Mesenchymal stem cell (in vitro differentiated cells and primary cell): ENCODE measurements at regions not wholly inside any gene's neighbourhood (a gene's known extent, or its start where the extent isn't known, plus 50 kb on each side); places are given as distances from the start of the nearest gene placed in this dataset.

Experiments used
- DNase-seq: peaks from one replicate; pipeline ENCODE4 v3.0.0-alpha.2; 2013
- H2AFZ ChIP-seq: one replicate; pipeline ENCODE4 v1.6.1; 2013; ENCODE audit warnings: low read depth, mild to moderate bottlenecking, control low read depth, inconsistent platforms, low read length, moderate library complexity
- H2AK5ac ChIP-seq: 2 replicates; pipeline ENCODE4 v1.6.1; 2013; ENCODE audit warnings: low read length, moderate library complexity, mild to moderate bottlenecking, inconsistent platforms; ENCODE audit not compliant: severe bottlenecking
- H2BK120ac ChIP-seq: one replicate; pipeline ENCODE4 v1.6.1; 2013; ENCODE audit warnings: low read depth, mild to moderate bottlenecking, inconsistent platforms, low read length, moderate library complexity
- H2BK12ac ChIP-seq, 2 experiments: one replicate each; pipeline ENCODE4 v1.6.1; 2013; ENCODE audit warnings: inconsistent platforms in 2 of 2, low read length in 2 of 2, mild to moderate bottlenecking in 2 of 2, moderate library complexity in 2 of 2, control low read depth in 1 of 2
- H2BK15ac ChIP-seq: one replicate; pipeline ENCODE4 v1.6.1; 2013; ENCODE audit warnings: mild to moderate bottlenecking, low read depth, inconsistent platforms; ENCODE audit not compliant: poor library complexity, severe bottlenecking
- H2BK5ac ChIP-seq: 2 replicates; pipeline ENCODE4 v1.6.1; 2013; ENCODE audit warnings: low read depth, mild to moderate bottlenecking, low read length, control low read depth, inconsistent platforms; ENCODE audit not compliant: poor library complexity, severe bottlenecking
- H3K14ac ChIP-seq, 2 experiments: one replicate each; pipeline ENCODE4 v1.6.1; 2013; ENCODE audit warnings: inconsistent platforms in 2 of 2, low read length in 2 of 2, control low read depth in 1 of 2, mild to moderate bottlenecking in 1 of 2, moderate library complexity in 1 of 2
- H3K18ac ChIP-seq, 2 experiments: one replicate each; pipeline ENCODE4 v1.6.1; 2013; ENCODE audit warnings: inconsistent platforms in 2 of 2, low read length in 2 of 2, control low read depth in 1 of 2, low read depth in 1 of 2, mild to moderate bottlenecking in 1 of 2
- H3K23ac ChIP-seq, 2 experiments: one replicate each; pipeline ENCODE4 v1.6.1; 2013; ENCODE audit warnings: inconsistent platforms in 2 of 2, low read length in 2 of 2, mild to moderate bottlenecking in 2 of 2, moderate library complexity in 2 of 2, control low read depth in 1 of 2
- H3K27ac ChIP-seq: 2 replicates; pipeline ENCODE4 v1.5.1; 2013; ENCODE audit warnings: mild to moderate bottlenecking, moderate library complexity, low read length, control low read depth, inconsistent platforms; ENCODE audit not compliant: poor library complexity, severe bottlenecking
- H3K27me3 ChIP-seq, 2 experiments: 2 replicates each; pipeline versions ENCODE4 v1.6.1 to v1.7.0; 2013; ENCODE audit warnings: low read length in 2 of 2, mild to moderate bottlenecking in 2 of 2, moderate library complexity in 2 of 2, control low read depth in 1 of 2, inconsistent platforms in 1 of 2; ENCODE audit not compliant: control insufficient read depth in 1 of 2, insufficient read depth in 1 of 2
- H3K36me3 ChIP-seq, 2 experiments: 2 replicates each; pipeline versions ENCODE4 v1.6.1 to v1.7.0; 2013; ENCODE audit warnings: low read length in 2 of 2, control low read depth in 1 of 2, inconsistent platforms in 1 of 2, low read depth in 1 of 2, mild to moderate bottlenecking in 1 of 2; ENCODE audit not compliant: insufficient read depth in 2 of 2, control insufficient read depth in 1 of 2
- H3K4ac ChIP-seq, 2 experiments: one replicate each; pipeline ENCODE4 v1.6.1; 2013; ENCODE audit warnings: inconsistent platforms in 2 of 2, low read length in 2 of 2, mild to moderate bottlenecking in 2 of 2, moderate library complexity in 2 of 2, control low read depth in 1 of 2, low read depth in 1 of 2
- H3K4me1 ChIP-seq: 2 replicates; pipeline ENCODE4 v1.6.1; 2013; ENCODE audit warnings: low read depth, low read length, control low read depth; ENCODE audit not compliant: control insufficient read depth, insufficient read depth
- H3K4me2 ChIP-seq: 2 replicates; pipeline ENCODE4 v1.6.1; 2013; ENCODE audit warnings: low read length, mild to moderate bottlenecking, inconsistent platforms; ENCODE audit not compliant: poor library complexity, severe bottlenecking
- H3K4me3 ChIP-seq, 2 experiments: 2 replicates each; pipeline versions ENCODE4 v1.5.1 to v1.7.0; 2013; ENCODE audit warnings: low read length in 2 of 2, mild to moderate bottlenecking in 2 of 2, control low read depth in 1 of 2, low read depth in 1 of 2; ENCODE audit not compliant: insufficient read depth in 1 of 2
- H3K79me1 ChIP-seq: replicated peaks from 2 replicates; pipeline ENCODE4 v1.6.1; 2013; ENCODE audit warnings: mild to moderate bottlenecking, control low read depth, low read length, inconsistent platforms; ENCODE audit not compliant: poor library complexity, severe bottlenecking
- H3K9ac ChIP-seq: 2 replicates; pipeline ENCODE4 v1.7.0; 2013; ENCODE audit warnings: mild to moderate bottlenecking, low read length, moderate library complexity
- H3K9me3 ChIP-seq: 2 replicates; pipeline ENCODE4 v1.7.0; 2013; ENCODE audit warnings: mild to moderate bottlenecking, low read length; ENCODE audit not compliant: control insufficient read depth
- H4K8ac ChIP-seq: one replicate; pipeline ENCODE4 v1.6.1; 2013; ENCODE audit warnings: inconsistent platforms, mild to moderate bottlenecking, low read length, moderate library complexity
- H4K91ac ChIP-seq: one replicate; pipeline ENCODE4 v1.6.1; 2013; ENCODE audit warnings: mild to moderate bottlenecking, low read length, inconsistent platforms
- WGBS: methylation state at CpG from one replicate; pipeline ENCODE4 v1.1.7; 2013; ENCODE audit warnings: mixed read lengths; 5-methylcytosine and 5-hydroxymethylcytosine counted together

DNA sequence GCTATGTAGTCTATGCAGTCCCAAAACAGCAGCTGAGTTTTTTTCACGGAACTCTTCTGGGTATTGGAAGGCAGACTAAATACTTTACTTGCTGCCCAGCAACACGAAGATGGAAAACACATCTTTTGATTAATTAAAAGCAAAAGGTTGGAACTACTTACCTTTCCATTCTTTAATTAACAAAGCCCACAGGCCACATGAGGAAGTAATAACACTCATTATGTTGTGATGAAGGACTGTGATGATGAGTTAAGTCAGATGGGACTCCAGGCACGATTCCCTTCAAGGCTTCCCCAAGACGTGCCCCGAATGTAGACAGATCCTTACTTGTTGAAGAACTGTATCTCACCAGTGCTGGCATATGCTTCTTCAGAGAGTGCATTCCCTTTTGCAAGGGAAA lies 129.0 kb downstream of the WIF1 start:
- WGBS = 50% methylated on average over 4 of the region's 5 CpGs
- no peak overlapping the region for H4K91ac ChIP-seq
- H4K8ac ChIP-seq = no peak overlapping the region
- H3K23ac ChIP-seq = no peak overlapping the region
- H3K9ac ChIP-seq = no peak overlapping the region
- no peak overlapping the region for H2BK120ac ChIP-seq
- no peak overlapping the region for H3K4me3 ChIP-seq
- no peak overlapping the region for H3K4me2 ChIP-seq
- H3K18ac ChIP-seq = no peak overlapping the region
- H3K4me1 ChIP-seq = no peaks in the 10 kb centered on the region
- no peak overlapping the region for H3K27ac ChIP-seq
- H3K27me3 ChIP-seq = peaks cover 16% of the 10 kb centered on the region in 2 experiments
- H3K14ac ChIP-seq = no peak overlapping the region
- no peak overlapping the region for H2BK5ac ChIP-seq
- H3K4ac ChIP-seq = no peak overlapping the region
- H2BK12ac ChIP-seq = no peak overlapping the region
- H2AFZ ChIP-seq = no peak overlapping the region
- no peak for DNase-seq
- H3K36me3 ChIP-seq = no peaks in the 10 kb centered on the region
- H3K9me3 ChIP-seq = peaks cover 6% of the 10 kb centered on the region
- H2AK5ac ChIP-seq = no peak overlapping the region
- H3K79me1 ChIP-seq = no peaks in the 10 kb centered on the region
- no peak overlapping the region for H2BK15ac ChIP-seq

DNA sequence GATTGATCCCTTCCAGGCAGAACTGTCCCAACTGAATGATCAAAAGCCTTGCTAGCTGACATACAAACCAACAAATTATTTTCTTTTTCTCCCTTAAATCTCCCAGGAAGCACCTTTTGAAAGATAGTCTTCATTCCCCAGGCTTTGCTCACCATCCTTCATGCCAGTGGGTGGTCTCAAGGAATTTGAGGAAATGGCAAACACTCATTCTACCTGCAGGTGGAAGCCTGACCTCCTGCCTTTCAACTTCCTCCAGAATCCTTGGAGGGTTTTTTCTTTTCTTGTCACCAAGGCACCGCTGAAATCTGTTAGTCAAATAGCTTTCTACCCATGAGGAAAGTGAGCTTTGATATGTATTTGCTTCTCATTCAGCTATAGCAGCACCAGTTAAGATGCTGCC lies 128.5 kb downstream of the WIF1 start:
- Histone ChIP-seq H4K8ac (no peak overlapping the region), H3K14ac (no peak overlapping the region), H2BK15ac (no peak overlapping the region), H3K36me3 (no peaks in the 10 kb centered on the region), H3K4me2 (no peak overlapping the region), H2BK12ac (no peak overlapping the region), H4K91ac (no peak overlapping the region), H2BK5ac (no peak overlapping the region), H3K4me1 (no peaks in the 10 kb centered on the region), H3K4me3 (no peak overlapping the region), H3K4ac (no peak overlapping the region), H2BK120ac (no peak overlapping the region), H3K9ac (no peak overlapping the region), H3K27me3 (peaks cover 16 to 19% of the 10 kb centered on the region in 2 experiments), H3K27ac (no peak overlapping the region), H2AK5ac (no peak overlapping the region), H3K9me3 (peaks cover 6% of the 10 kb centered on the region), H2AFZ (no peak overlapping the region), H3K79me1 (no peaks in the 10 kb centered on the region), H3K23ac (no peak overlapping the region), H3K18ac (no peak overlapping the region)
- no peak for DNase-seq
- WGBS = no CpG with 5 or more reads among the region's 1 CpG

DNA sequence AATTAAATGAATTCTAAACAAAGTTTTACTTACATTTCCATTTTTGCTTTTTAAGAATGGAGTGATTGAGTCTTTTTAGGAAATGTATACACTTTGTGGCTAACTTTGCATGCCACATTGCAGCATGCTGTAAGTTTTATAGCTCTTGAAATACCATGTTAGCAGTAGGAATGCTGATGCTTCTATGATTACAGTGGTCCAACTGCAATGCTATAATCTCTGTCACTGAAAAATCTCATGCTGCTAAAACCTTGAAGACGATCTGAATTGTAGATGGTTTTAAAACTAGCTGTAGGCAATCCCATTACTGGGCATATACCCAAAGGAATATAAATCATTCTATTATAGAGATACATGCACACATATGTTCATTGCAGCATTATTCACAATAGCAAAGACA lies 127.6 kb downstream of the WIF1 start:
- Histone ChIP-seq H3K36me3 (no peaks in the 10 kb centered on the region), H3K27me3 (peaks cover 16 to 22% of the 10 kb centered on the region in 2 experiments), H3K79me1 (no peaks in the 10 kb centered on the region), H3K4me2 (no peak overlapping the region), H3K4me1 (no peaks in the 10 kb centered on the region), H2AFZ (no peak overlapping the region), H3K9me3 (peaks cover 6% of the 10 kb centered on the region), H3K27ac (no peak overlapping the region), H3K9ac (no peak overlapping the region), H2AK5ac (no peak overlapping the region), H3K4ac (no peak overlapping the region), H4K8ac (no peak overlapping the region), H4K91ac (no peak overlapping the region), H3K4me3 (no peak overlapping the region), H2BK12ac (no peak overlapping the region), H3K18ac (no peak overlapping the region), H2BK120ac (no peak overlapping the region), H2BK15ac (no peak overlapping the region), H3K23ac (no peak overlapping the region), H3K14ac (no peak overlapping the region), H2BK5ac (no peak overlapping the region)
- WGBS = no CpG with 5 or more reads among the region's 1 CpG
- no peak for DNase-seq

DNA sequence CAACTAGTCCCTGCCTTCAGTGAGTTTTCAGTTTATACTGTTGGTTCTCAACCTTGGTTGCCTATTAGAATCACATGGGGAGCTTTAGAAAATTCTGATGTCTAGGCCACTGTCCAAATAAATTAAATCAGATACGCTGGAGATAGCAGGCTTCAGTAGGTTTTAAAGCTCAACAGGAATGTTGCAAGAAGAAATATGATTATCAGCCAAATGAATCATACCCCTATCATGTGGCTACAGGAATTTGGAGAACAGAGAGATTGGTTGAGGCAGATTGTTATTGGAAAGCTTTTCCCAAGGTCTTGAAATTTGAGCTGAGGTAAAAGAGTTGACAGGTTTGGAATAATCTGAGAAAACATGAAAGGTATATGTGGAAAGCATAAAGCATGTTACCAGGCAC lies 125.3 kb downstream of the WIF1 start:
- Histone ChIP-seq H3K18ac (no peak overlapping the region), H3K4me3 (no peak overlapping the region), H3K9ac (no peak overlapping the region), H3K4me2 (no peak overlapping the region), H2BK5ac (no peak overlapping the region), H2BK12ac (no peak overlapping the region), H3K23ac (no peak overlapping the region), H3K9me3 (peaks cover 6% of the 10 kb centered on the region), H3K27ac (no peak overlapping the region), H3K4me1 (no peaks in the 10 kb centered on the region), H2BK15ac (no peak overlapping the region), H3K4ac (no peak overlapping the region), H2AFZ (no peak overlapping the region), H4K8ac (no peak overlapping the region), H2BK120ac (no peak overlapping the region), H3K36me3 (no peaks in the 10 kb centered on the region), H3K79me1 (no peaks in the 10 kb centered on the region), H3K27me3 (peaks cover 16 to 32% of the 10 kb centered on the region in 2 experiments), H3K14ac (no peak overlapping the region), H4K91ac (no peak overlapping the region), H2AK5ac (no peak overlapping the region)
- DNase-seq = no peak
- 71% methylated on average over 1 of the region's 1 CpG for WGBS
